ENCODE measurements at regions not wholly inside any gene's neighbourhood (a gene's known extent, or its start where the extent isn't known, plus 50 kb on each side); places are given as distances from the start of the nearest gene placed in this dataset.

DNA sequence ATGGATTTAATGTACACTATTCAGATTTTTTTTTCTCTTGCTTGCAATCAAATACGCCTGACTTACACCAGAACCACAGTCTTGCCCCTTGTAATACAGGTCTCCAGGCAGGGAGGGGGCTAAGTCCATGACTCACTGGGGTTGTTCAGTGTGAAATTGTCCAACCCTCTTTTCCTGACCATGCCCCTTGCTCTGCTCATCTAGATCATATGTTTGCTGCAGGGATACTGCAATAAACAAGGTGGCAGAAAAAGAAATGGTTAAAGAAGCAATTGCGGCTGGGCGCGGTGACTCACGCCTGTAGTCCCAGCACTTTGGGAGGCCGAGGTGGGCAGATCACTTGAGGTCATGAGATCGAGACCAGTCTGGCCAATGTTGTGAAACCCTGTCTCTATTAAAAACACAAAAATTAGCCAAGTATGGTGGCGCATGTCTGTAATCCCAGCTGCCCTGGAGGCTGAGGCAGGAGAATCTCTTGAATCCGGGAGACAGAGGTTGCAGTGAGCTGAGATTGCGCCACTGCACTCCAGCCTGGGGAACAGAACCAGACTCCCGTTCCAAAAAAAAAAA, 85.5 kb downstream of the TMEM130 start:
- H3K4me3 Mint-ChIP-seq: 0 out of 5 replicates have a peak overlapping the region, but pooled peaks of 1 of the 2 experiments have one; percentile 20
- H3K27ac ChIP-seq (ENCODE audit: insufficient read length, low read depth, low read length): no peak overlapping the region
- no peak overlapping the region for H3T11ph ChIP-seq (ENCODE audit: low read length)
- H3K4me1 ChIP-seq (ENCODE audit: insufficient read depth, low read length): peaks cover 4% of the 10 kb centered on the region; the same call in 1 of the 2 replicates
- H2BK120ac ChIP-seq (ENCODE audit: low read depth, low read length, poor library complexity, severe bottlenecking): no peak overlapping the region
- no peak overlapping the region for H3K27ac Mint-ChIP-seq
- H2BK5ac ChIP-seq (ENCODE audit: insufficient read length, low read length): no peak overlapping the region
- H3K9me3 ChIP-seq (ENCODE audit: control insufficient read depth, low read depth, low read length): no peaks in the 10 kb centered on the region
- H3K27me3 Mint-ChIP-seq (ENCODE audit: low read depth): peaks cover 5% of the 10 kb centered on the region
- H3K4ac ChIP-seq (ENCODE audit: low read depth, low read length): no peak overlapping the region
- peaks cover 0 to 10% of the 10 kb centered on the region in 2 experiments; a peak in 2 of 4 replicates for H3K4me1 Mint-ChIP-seq
- no peak for DNase-seq
- H2BK15ac ChIP-seq (ENCODE audit: low read depth, low read length): no peak overlapping the region
- no peak overlapping the region for H2BK12ac ChIP-seq (ENCODE audit: insufficient read length, low read depth, low read length)
- H3K23ac ChIP-seq (ENCODE audit: insufficient read length, low read depth, low read length): no peak overlapping the region
- H3K9me3 Mint-ChIP-seq: no peaks in the 10 kb centered on the region
- H3K18ac ChIP-seq (ENCODE audit: insufficient read length, low read depth, low read length): no peak overlapping the region
- no peak overlapping the region for H4K5ac ChIP-seq (ENCODE audit: insufficient read length, low read depth, low read length)
- H3K4me2 ChIP-seq (ENCODE audit: insufficient read depth, insufficient read length, low read length): no peak overlapping the region
- no peaks in the 10 kb centered on the region for H3K79me1 ChIP-seq (ENCODE audit: insufficient read depth, low read depth, low read length, poor library complexity, severe bottlenecking)
- no CpG with 5 or more reads among the region's 11 CpGs for WGBS (ENCODE audit: extremely low coverage, insufficient read length, low lambda C conversion rate)
- H4K20me1 ChIP-seq (ENCODE audit: control insufficient read depth, insufficient read depth, insufficient read length): no peaks in the 10 kb centered on the region
- no peak overlapping the region for H4K91ac ChIP-seq (ENCODE audit: insufficient read length, low read depth, low read length)
- no peak overlapping the region for H3K9ac ChIP-seq (ENCODE audit: extremely low read depth, insufficient read length, low read length)
- H3K79me2 ChIP-seq (ENCODE audit: insufficient read depth, low read length): no peaks in the 10 kb centered on the region
- H2BK20ac ChIP-seq (ENCODE audit: low read depth, low read length, poor library complexity, severe bottlenecking): no peak overlapping the region
- no peak overlapping the region for H4K8ac ChIP-seq (replicated peaks; ENCODE audit: insufficient read length, low read depth, low read length)
- no peaks in the 10 kb centered on the region for H3K27me3 ChIP-seq (ENCODE audit: insufficient read depth, low read length)
- no peaks in the 10 kb centered on the region for H3K36me3 Mint-ChIP-seq (ENCODE audit: insufficient read depth in 1 of 3, low read depth in 3 of 3)
- H3K56ac ChIP-seq (ENCODE audit: insufficient read length, low read depth, low read length): no peak overlapping the region
- H2AFZ ChIP-seq (ENCODE audit: low read length): no peak overlapping the region
- H2AK5ac ChIP-seq (ENCODE audit: insufficient read length, low read length): no peak overlapping the region
- no peaks in the 10 kb centered on the region for H3K23me2 ChIP-seq (ENCODE audit: insufficient read length, low read depth, low read length, poor library complexity, severe bottlenecking)
- TF ChIP-seq CTCF (conservative IDR thresholded peaks at IDR 0.05): no peak
- H3K14ac ChIP-seq (ENCODE audit: insufficient read depth, low read length): no peak overlapping the region

Measured in H9 (cell line).